OCI-LY3 (cell line): ENCODE measurements at regions not wholly inside any gene's neighbourhood (a gene's known extent, or its start where the extent isn't known, plus 50 kb on each side); places are given as distances from the start of the nearest gene placed in this dataset.

Source experiments
- H2AFZ ChIP-seq: fragments of 200-600, 300-600 bp; shearing (Covaris generic); 2 replicates; pipeline ENCODE4 v1.6.0; 2014; ENCODE audit warnings: antibody characterized with exemption, low read depth, low read length
- H3K27ac ChIP-seq: fragments of 200-600, 300-600 bp; sonication (generic); 2 replicates; pipeline ENCODE4 v1.5.1; 2014; ENCODE audit warnings: mild to moderate bottlenecking, low read length, moderate library complexity, mixed read lengths
- H3K27me3 ChIP-seq: fragments of 200-600, 300-600 bp; sonication (generic); 2 replicates; pipeline ENCODE4 v1.6.1; 2014; ENCODE audit warnings: low read depth, low read length, mixed read lengths
- H3K36me3 ChIP-seq: fragments of 200-600, 300-600 bp; sonication (generic); replicated peaks from 2 replicates; pipeline ENCODE3; 2014; ENCODE audit warnings: low read depth, low read length, mixed read lengths
- H3K4me1 ChIP-seq: fragments of 300-600, 200-600 bp; sonication (generic); 2 replicates; pipeline ENCODE4 v1.6.1; 2014; ENCODE audit warnings: low read length, mixed read lengths
- H3K4me2 ChIP-seq: fragments of 200-600, 300-600 bp; sonication (generic); 2 replicates; pipeline ENCODE4 v1.6.1; 2014; ENCODE audit warnings: low read length, mixed read lengths
- H3K4me3 ChIP-seq: fragments of 300-600, 200-600 bp; sonication (generic); 2 replicates; pipeline ENCODE4 v1.5.1; 2014; ENCODE audit warnings: antibody characterized with exemption, mild to moderate bottlenecking, low read length, moderate library complexity
- H3K79me2 ChIP-seq: fragments of 300-600, 200-600 bp; shearing (Covaris generic); 2 replicates; pipeline ENCODE4 v1.6.1; 2014; ENCODE audit warnings: mild to moderate bottlenecking, low read length, mixed read lengths
- H3K9ac ChIP-seq: fragments of 300-600, 200-600 bp; shearing (Covaris generic); 2 replicates; pipeline ENCODE4 v1.6.0; 2014; ENCODE audit warnings: mild to moderate bottlenecking, low read length, moderate library complexity
- H3K9me3 ChIP-seq: fragments of 200-600, 300-600 bp; shearing (Covaris generic); 2 replicates; pipeline ENCODE4 v1.6.1; 2014; ENCODE audit warnings: low read length, mixed read lengths; ENCODE audit not compliant: insufficient read depth
- H4K20me1 ChIP-seq: fragments of 200-600, 300-600 bp; sonication (generic); 2 replicates; pipeline ENCODE4 v1.6.1; 2016; ENCODE audit warnings: low read length, mixed read lengths; ENCODE audit not compliant: insufficient read depth
- EZH2phosphoT487 ChIP-seq: fragments of 200-600 bp; shearing (Covaris generic); IDR thresholded peaks from 2 replicates; pipeline ENCODE4 v1.6.1; 2018; ENCODE audit warnings: antibody characterized with exemption, mixed run types, low read depth
- TF ChIP-seq, protein P1 (sequence below): fragments of 200-600, 300-600 bp; sonication (generic); IDR thresholded peaks from 2 replicates; pipeline ENCODE4 v1.5.1; 2014; ENCODE audit warnings: antibody characterized with exemption, low read length, low read depth

DNA sequence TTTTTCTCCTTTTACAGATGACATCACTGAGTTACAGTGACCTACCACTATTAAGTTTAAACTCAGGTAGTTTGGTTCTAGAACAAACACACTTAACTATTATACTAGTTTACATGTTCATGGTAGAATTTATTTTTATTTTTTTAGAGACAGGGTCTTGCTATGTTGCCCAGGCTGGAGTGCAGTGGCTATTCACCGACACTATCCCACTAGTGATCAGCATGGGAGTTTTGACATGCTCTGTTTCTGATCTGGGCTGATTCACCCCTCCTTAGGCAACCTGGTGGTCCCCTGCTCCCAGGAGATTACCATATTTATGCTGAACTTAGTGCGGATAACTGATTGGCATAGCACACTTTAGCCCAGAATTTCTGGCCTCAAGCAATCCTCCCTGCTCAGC is 66.4 kb upstream of the LTA4H start:
- H2AFZ ChIP-seq = no peak overlapping the region
- no peak overlapping the region for H3K27ac ChIP-seq
- TF ChIP-seq, protein P1, sequence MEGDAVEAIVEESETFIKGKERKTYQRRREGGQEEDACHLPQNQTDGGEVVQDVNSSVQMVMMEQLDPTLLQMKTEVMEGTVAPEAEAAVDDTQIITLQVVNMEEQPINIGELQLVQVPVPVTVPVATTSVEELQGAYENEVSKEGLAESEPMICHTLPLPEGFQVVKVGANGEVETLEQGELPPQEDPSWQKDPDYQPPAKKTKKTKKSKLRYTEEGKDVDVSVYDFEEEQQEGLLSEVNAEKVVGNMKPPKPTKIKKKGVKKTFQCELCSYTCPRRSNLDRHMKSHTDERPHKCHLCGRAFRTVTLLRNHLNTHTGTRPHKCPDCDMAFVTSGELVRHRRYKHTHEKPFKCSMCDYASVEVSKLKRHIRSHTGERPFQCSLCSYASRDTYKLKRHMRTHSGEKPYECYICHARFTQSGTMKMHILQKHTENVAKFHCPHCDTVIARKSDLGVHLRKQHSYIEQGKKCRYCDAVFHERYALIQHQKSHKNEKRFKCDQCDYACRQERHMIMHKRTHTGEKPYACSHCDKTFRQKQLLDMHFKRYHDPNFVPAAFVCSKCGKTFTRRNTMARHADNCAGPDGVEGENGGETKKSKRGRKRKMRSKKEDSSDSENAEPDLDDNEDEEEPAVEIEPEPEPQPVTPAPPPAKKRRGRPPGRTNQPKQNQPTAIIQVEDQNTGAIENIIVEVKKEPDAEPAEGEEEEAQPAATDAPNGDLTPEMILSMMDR = no peak
- no peak for TF ChIP-seq EZH2phosphoT487
- no peaks in the 10 kb centered on the region for H3K36me3 ChIP-seq
- no peaks in the 10 kb centered on the region for H4K20me1 ChIP-seq
- no peak overlapping the region for H3K9ac ChIP-seq
- no peak overlapping the region for H3K4me3 ChIP-seq
- no peaks in the 10 kb centered on the region for H3K79me2 ChIP-seq
- H3K27me3 ChIP-seq = no peaks in the 10 kb centered on the region
- no peaks in the 10 kb centered on the region for H3K9me3 ChIP-seq
- H3K4me1 ChIP-seq = no peaks in the 10 kb centered on the region
- H3K4me2 ChIP-seq = no peak overlapping the region

DNA sequence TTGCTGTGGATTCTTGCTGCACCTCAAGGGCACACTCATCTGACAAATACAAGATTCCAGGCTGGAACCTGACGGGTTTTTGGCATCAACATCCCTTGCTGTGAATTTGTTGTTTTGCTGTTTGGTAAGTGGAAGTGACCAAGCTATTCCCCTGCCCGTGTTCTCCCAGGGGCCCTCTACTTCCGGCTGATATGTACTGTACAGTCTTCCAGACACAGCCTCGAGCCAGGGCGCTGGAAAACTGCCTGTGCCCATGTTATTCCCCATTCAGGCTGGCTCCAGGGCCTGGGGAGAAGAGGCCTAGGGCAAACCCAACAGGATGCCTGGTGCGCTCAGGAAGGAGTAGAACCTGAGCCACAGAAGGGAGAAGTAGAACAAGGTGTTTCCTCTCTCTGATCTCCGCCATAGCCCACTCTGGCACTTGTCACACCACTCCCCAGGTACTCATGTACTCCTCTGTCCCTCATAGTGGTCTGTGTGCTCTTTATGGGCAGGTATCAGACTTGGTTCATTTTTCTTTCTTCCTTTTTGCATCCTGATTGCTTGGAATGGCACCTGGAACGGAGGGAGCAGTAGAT is 67.8 kb upstream of the LTA4H start:
- H3K9ac ChIP-seq = no peak overlapping the region
- H3K36me3 ChIP-seq = no peaks in the 10 kb centered on the region

DNA sequence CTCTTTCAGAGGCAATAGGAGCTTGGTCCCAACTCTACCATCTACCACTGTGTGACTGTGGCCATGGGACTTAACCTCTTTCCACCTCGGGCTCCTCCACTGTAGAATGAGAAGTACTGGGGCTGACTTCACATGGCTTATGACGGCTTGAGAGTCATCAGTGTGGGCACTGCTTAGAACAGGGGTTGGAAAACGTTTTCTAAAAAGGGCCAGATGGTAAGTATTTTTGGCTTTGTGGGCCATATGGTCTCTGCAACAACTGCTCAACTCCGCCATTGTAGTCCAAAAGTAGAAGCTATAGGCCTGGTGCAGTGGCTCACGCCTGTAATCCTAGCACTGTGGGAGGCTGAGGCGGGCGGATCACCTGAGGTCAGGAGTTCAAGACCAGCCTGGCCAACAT is 69.2 kb upstream of the LTA4H start:
- Histone ChIP-seq H3K4me1 (no peaks in the 10 kb centered on the region), H2AFZ (no peak overlapping the region), H3K9me3 (no peaks in the 10 kb centered on the region), H3K4me3 (no peak overlapping the region), H3K4me2 (no peak overlapping the region), H4K20me1 (no peaks in the 10 kb centered on the region), H3K79me2 (no peaks in the 10 kb centered on the region), H3K9ac (no peak overlapping the region), H3K27me3 (no peaks in the 10 kb centered on the region), H3K27ac (no peak overlapping the region), H3K36me3 (no peaks in the 10 kb centered on the region)
- TF ChIP-seq, protein P1 = no peak
- no peak for TF ChIP-seq EZH2phosphoT487

More for the DNA sequence above, 67.8 kb upstream of the LTA4H start:
- Histone ChIP-seq H3K27me3 (no peaks in the 10 kb centered on the region), H3K27ac (no peak overlapping the region), H3K4me1 (no peaks in the 10 kb centered on the region), H3K79me2 (no peaks in the 10 kb centered on the region), H3K4me3 (no peak overlapping the region), H3K9me3 (no peaks in the 10 kb centered on the region), H3K4me2 (no peak overlapping the region), H4K20me1 (no peaks in the 10 kb centered on the region), H2AFZ (no peak overlapping the region)
- TF ChIP-seq EZH2phosphoT487 = no peak
- TF ChIP-seq, protein P1 = no peak

DNA sequence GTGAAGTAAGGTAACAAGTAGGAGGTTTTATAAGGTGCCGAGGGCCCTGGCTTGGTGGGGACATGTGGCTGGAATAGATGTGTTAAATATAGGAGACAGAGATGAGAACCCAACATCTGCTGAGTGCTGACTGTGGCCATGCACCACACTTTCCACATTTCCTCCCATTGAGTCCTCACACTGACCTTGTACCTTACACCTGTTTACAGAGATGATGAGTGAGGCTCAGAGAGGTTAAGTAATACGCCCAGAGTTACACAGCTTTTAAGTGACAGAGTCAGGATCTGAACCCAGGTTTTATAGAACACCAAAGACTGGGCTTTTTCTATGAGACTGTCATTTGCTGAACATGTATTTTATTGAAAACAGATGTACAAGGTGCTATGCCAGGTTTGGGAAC is 70.8 kb upstream of the LTA4H start:
- TF ChIP-seq, protein P1 = no peak
- no peak for TF ChIP-seq EZH2phosphoT487
- no peaks in the 10 kb centered on the region for H3K4me1 ChIP-seq
- H4K20me1 ChIP-seq = no peaks in the 10 kb centered on the region
- no peaks in the 10 kb centered on the region for H3K27me3 ChIP-seq
- H3K79me2 ChIP-seq = no peaks in the 10 kb centered on the region
- H3K4me3 ChIP-seq = no peak overlapping the region
- H3K4me2 ChIP-seq = no peak overlapping the region
- H3K27ac ChIP-seq = no peak overlapping the region
- no peak overlapping the region for H3K9ac ChIP-seq
- H3K36me3 ChIP-seq = no peaks in the 10 kb centered on the region
- no peaks in the 10 kb centered on the region for H3K9me3 ChIP-seq
- no peak overlapping the region for H2AFZ ChIP-seq
